Activated CD8-positive, alpha-beta T cell treated with anti-CD3 and anti-CD28 coated beads, Interleukin-2, amount 10 ng/mL, durations not matched to agents 7 days and 5 days (primary cell): ENCODE measurements at regions not wholly inside any gene's neighbourhood (a gene's known extent, or its start where the extent isn't known, plus 50 kb on each side); places are given as distances from the start of the nearest gene placed in this dataset.

Source experiments
- ATAC-seq: fragments of 150-1000 bp; cut with Tn5 transposase; one replicate; pipeline ENCODE4 v1.10.0; 2021; ENCODE audit warnings: moderate library complexity
- CTCF ChIA-PET: fragments of 350-600 bp; sonication (Branson Sonifier 250); formaldehyde crosslinking; loops from one replicate; lab custom pipeline; 2021; ENCODE audit warnings: antibody characterized with exemption; lab: Charles Lee
- POLR2A ChIA-PET: fragments of 350-600 bp; sonication (Branson Sonifier 250); formaldehyde crosslinking; loops from one replicate; lab custom pipeline; 2021; ENCODE audit warnings: antibody characterized with exemption; lab: Charles Lee
- DNase-seq: peaks from one replicate; pipeline ENCODE4 v3.0.0-alpha.2; 2020
- H3K27ac Mint-ChIP-seq: one replicate; pipeline ENCODE4 v1.8.0; 2021; ENCODE audit warnings: mild to moderate bottlenecking, mixed read lengths
- H3K27me3 Mint-ChIP-seq: one replicate; pipeline ENCODE4 v1.8.0; 2021; ENCODE audit warnings: low read depth, mixed read lengths
- H3K36me3 Mint-ChIP-seq: one replicate; pipeline ENCODE4 v1.8.0; 2021; ENCODE audit warnings: low read depth, mixed read lengths
- H3K4me1 Mint-ChIP-seq: one replicate; pipeline ENCODE4 v1.8.0; 2021; ENCODE audit warnings: low read depth, mixed read lengths
- H3K4me3 Mint-ChIP-seq: one replicate; pipeline ENCODE4 v1.8.0; 2021; ENCODE audit warnings: mild to moderate bottlenecking, mixed read lengths
- H3K9me3 Mint-ChIP-seq: one replicate; pipeline ENCODE4 v1.8.0; 2022; ENCODE audit warnings: mixed read lengths; ENCODE audit not compliant: insufficient read depth

- no peak overlapping the region for H3K27ac Mint-ChIP-seq
- CTCF ChIA-PET: no interaction called here
These were observed 262.6 kb upstream of the HS6ST1 start for GRCh38 chr2:128580988-128581848.

GRCh38 chr2:128581849-128582244 lies 263.2 kb upstream of the HS6ST1 start:
- ATAC-seq: no peak
- H3K4me1 Mint-ChIP-seq: no peaks in the 10 kb centered on the region
- H3K27me3 Mint-ChIP-seq: peaks cover 8% of the 10 kb centered on the region
- no peaks in the 10 kb centered on the region for H3K9me3 Mint-ChIP-seq
- POLR2A ChIA-PET: no interaction called here
- no peak for DNase-seq
- CTCF ChIA-PET: no interaction called here
- no peak overlapping the region for H3K4me3 Mint-ChIP-seq
- H3K27ac Mint-ChIP-seq: no peak overlapping the region
- H3K36me3 Mint-ChIP-seq: no peaks in the 10 kb centered on the region

More at GRCh38 chr2:128580988-128581848, 262.6 kb upstream of the HS6ST1 start:
- POLR2A ChIA-PET: no interaction called here
- Mint-ChIP-seq H3K4me3 (no peak overlapping the region), H3K36me3 (no peaks in the 10 kb centered on the region), H3K27me3 (peaks cover 8% of the 10 kb centered on the region), H3K9me3 (no peaks in the 10 kb centered on the region), H3K4me1 (no peaks in the 10 kb centered on the region)
- DNase-seq (no peak), ATAC-seq (no peak)

- CTCF ChIA-PET: no interaction called here
- Mint-ChIP-seq H3K9me3 (no peaks in the 10 kb centered on the region), H3K4me1 (no peaks in the 10 kb centered on the region), H3K27me3 (peaks cover 12% of the 10 kb centered on the region), H3K4me3 (no peak overlapping the region), H3K36me3 (no peaks in the 10 kb centered on the region), H3K27ac (no peak overlapping the region)
- ATAC-seq (no peak), DNase-seq (no peak)
- POLR2A ChIA-PET: no interaction called here
These were observed 265.7 kb upstream of the HS6ST1 start for GRCh38 chr2:128584296-128584890.

- H3K27ac Mint-ChIP-seq: no peak overlapping the region
- H3K27me3 Mint-ChIP-seq: peaks cover 16% of the 10 kb centered on the region
- H3K4me1 Mint-ChIP-seq: no peaks in the 10 kb centered on the region
- ATAC-seq (no peak), DNase-seq (no peak)
- POLR2A ChIA-PET: no interaction called here
- H3K9me3 Mint-ChIP-seq: no peaks in the 10 kb centered on the region
- H3K4me3 Mint-ChIP-seq: no peak overlapping the region
- H3K36me3 Mint-ChIP-seq: no peaks in the 10 kb centered on the region
- CTCF ChIA-PET: no interaction called here
These were observed 267.0 kb upstream of the HS6ST1 start for GRCh38 chr2:128585706-128586105.

- H3K27ac Mint-ChIP-seq: no peak overlapping the region
- CTCF ChIA-PET: no interaction called here
- H3K4me3 Mint-ChIP-seq: no peak overlapping the region
- H3K36me3 Mint-ChIP-seq: no peaks in the 10 kb centered on the region
- no peak for DNase-seq
- no peaks in the 10 kb centered on the region for H3K4me1 Mint-ChIP-seq
- H3K27me3 Mint-ChIP-seq: peaks cover 12% of the 10 kb centered on the region
- POLR2A ChIA-PET: no interaction called here
- no peaks in the 10 kb centered on the region for H3K9me3 Mint-ChIP-seq
- ATAC-seq: no peak
These were observed 271.0 kb upstream of the HS6ST1 start for GRCh38 chr2:128589681-128590080.

- POLR2A ChIA-PET: no interaction called here
- Mint-ChIP-seq H3K4me3 (no peak overlapping the region), H3K27ac (no peak overlapping the region), H3K36me3 (no peaks in the 10 kb centered on the region), H3K27me3 (peaks cover 11% of the 10 kb centered on the region), H3K4me1 (no peaks in the 10 kb centered on the region), H3K9me3 (no peaks in the 10 kb centered on the region)
- CTCF ChIA-PET: no interaction called here
- ATAC-seq: no peak
- no peak for DNase-seq
These were observed 271.8 kb upstream of the HS6ST1 start for GRCh38 chr2:128590309-128591021.

GRCh38 chr2:128591022-128591860 lies 272.6 kb upstream of the HS6ST1 start:
- ATAC-seq: no peak
- ChIA-PET CTCF (interaction anchor here (0.9 kb wide), 1 partner anchor 14 kb away, joined by 3 read pairs; no protein-coding TSS in a partner anchor), POLR2A (no interaction called here)
- H3K27me3 Mint-ChIP-seq: peaks cover 9% of the 10 kb centered on the region
- no peak overlapping the region for H3K4me3 Mint-ChIP-seq
- peak; percentile 9 for DNase-seq
- no peak overlapping the region for H3K27ac Mint-ChIP-seq
- H3K4me1 Mint-ChIP-seq: no peaks in the 10 kb centered on the region
- H3K9me3 Mint-ChIP-seq: no peaks in the 10 kb centered on the region
- no peaks in the 10 kb centered on the region for H3K36me3 Mint-ChIP-seq

GRCh38 chr2:128591861-128592822 lies 273.5 kb upstream of the HS6ST1 start:
- Mint-ChIP-seq H3K27me3 (peaks cover 9% of the 10 kb centered on the region), H3K27ac (no peak overlapping the region), H3K4me1 (no peaks in the 10 kb centered on the region), H3K4me3 (no peak overlapping the region), H3K9me3 (no peaks in the 10 kb centered on the region), H3K36me3 (no peaks in the 10 kb centered on the region)
- ChIA-PET CTCF (interaction anchor here (0.9 kb wide), 1 partner anchor 15 kb away, joined by 3 read pairs; no protein-coding TSS in a partner anchor), POLR2A (interaction anchor here (0.6 kb wide), 1 partner anchor 661 kb away, joined by 3 read pairs; no protein-coding TSS in a partner anchor)
- no peak for ATAC-seq
- peak; percentile 3 for DNase-seq

GRCh38 chr2:128593518-128593878 lies 274.8 kb upstream of the HS6ST1 start:
- ChIA-PET CTCF (interaction anchor here (1.2 kb wide), 1 partner anchor 272 kb away, joined by 3 read pairs; no protein-coding TSS in a partner anchor), POLR2A (no interaction called here)
- Mint-ChIP-seq H3K9me3 (no peaks in the 10 kb centered on the region), H3K27me3 (peaks cover 9% of the 10 kb centered on the region), H3K4me1 (no peaks in the 10 kb centered on the region), H3K36me3 (no peaks in the 10 kb centered on the region), H3K4me3 (no peak overlapping the region), H3K27ac (no peak overlapping the region)
- DNase-seq: no peak
- no peak for ATAC-seq

- no peak for DNase-seq
- Mint-ChIP-seq H3K27me3 (peaks cover 5% of the 10 kb centered on the region), H3K27ac (no peak overlapping the region), H3K4me3 (no peak overlapping the region), H3K4me1 (no peaks in the 10 kb centered on the region), H3K36me3 (no peaks in the 10 kb centered on the region), H3K9me3 (no peaks in the 10 kb centered on the region)
- POLR2A ChIA-PET: no interaction called here
- CTCF ChIA-PET: interaction anchor here (1.2 kb wide), 1 partner anchor 273 kb away, joined by 3 read pairs; no protein-coding TSS in a partner anchor
- no peak for ATAC-seq
These were observed 275.4 kb upstream of the HS6ST1 start for GRCh38 chr2:128593879-128594650.
